Inferior parietal cortex (tissue), 1 donor: ENCODE measurements at regions not wholly inside any gene's neighbourhood (a gene's known extent, or its start where the extent isn't known, plus 50 kb on each side); places are given as distances from the start of the nearest gene placed in this dataset.
A peak's percentile ranks its signal among the peaks of the same experiment; 100 is the strongest.

Experiments
- DNase-seq: peaks from one replicate; pipeline ENCODE4 v3.0.0-alpha.2; 2016; ENCODE audit errors: extremely low spot score

- no peak for DNase-seq
Measured at GRCh38 chr3:89038869-89039268, 68.6 kb upstream of the EPHA3 start.

GRCh38 chr3:89042236-89042835, 65.1 kb upstream of the EPHA3 start:
- peak; percentile 36 for DNase-seq

- no peak for DNase-seq
Measured at GRCh38 chr3:89043406-89043932, 64.0 kb upstream of the EPHA3 start.

- no peak for DNase-seq
Measured at GRCh38 chr3:89046661-89047060, 60.8 kb upstream of the EPHA3 start.

GRCh38 chr3:89049119-89049518, 58.3 kb upstream of the EPHA3 start:
- no peak for DNase-seq

GRCh38 chr3:89052386-89052785, 55.0 kb upstream of the EPHA3 start:
- DNase-seq, result no peak

- no peak for DNase-seq
Measured at GRCh38 chr3:89057398-89057797, 50.0 kb upstream of the EPHA3 start.
